A673 (cell line): ENCODE measurements at regions not wholly inside any gene's neighbourhood (a gene's known extent, or its start where the extent isn't known, plus 50 kb on each side); places are given as distances from the start of the nearest gene placed in this dataset.

Source experiments
- CTCF ChIP-seq: fragments of 300-800, 200-600 bp; sonication (generic); conservative IDR thresholded peaks from 2 replicates; pipeline ENCODE4 v1.5.1; 2017; ENCODE audit warnings: low read depth, mild to moderate bottlenecking, antibody characterized with exemption, low read length, moderate library complexity, mixed read lengths
- EZH2 ChIP-seq: fragments of 200-600 bp; sonication (generic); IDR thresholded peaks from 2 replicates; pipeline ENCODE4 v1.6.1; 2017; ENCODE audit warnings: borderline replicate concordance, low read depth, mild to moderate bottlenecking, mixed read lengths, antibody characterized with exemption, low read length; ENCODE audit not compliant: poor library complexity, severe bottlenecking

DNA sequence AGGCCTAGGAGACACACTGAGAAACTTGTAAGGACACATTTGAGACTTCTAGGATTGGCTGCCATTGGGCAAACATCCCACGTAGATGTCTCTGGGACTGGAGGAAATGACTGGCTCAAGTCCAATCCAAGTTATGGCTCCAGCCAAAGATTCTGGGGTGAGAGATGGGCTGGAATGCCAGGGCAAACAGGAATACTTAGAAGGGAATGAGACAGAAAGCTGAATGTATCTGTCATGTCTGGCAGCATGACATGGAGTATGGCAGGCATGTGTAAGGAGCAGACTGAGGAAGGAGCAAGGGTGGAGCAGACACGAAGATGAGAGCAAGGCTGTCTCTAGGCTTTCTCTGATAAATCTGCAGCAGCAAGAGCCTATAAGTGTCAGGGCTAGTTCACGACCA lies 209.2 kb downstream of the PHLDA1 start:
- TF ChIP-seq CTCF (no peak), EZH2 (no peak)
